Mesenchymal stem cell (in vitro differentiated cells and primary cell): ENCODE measurements at regions not wholly inside any gene's neighbourhood (a gene's known extent, or its start where the extent isn't known, plus 50 kb on each side); places are given as distances from the start of the nearest gene placed in this dataset.

Experiments
- DNase-seq: peaks from one replicate; pipeline ENCODE4 v3.0.0-alpha.2; 2013
- H2AFZ ChIP-seq: one replicate; pipeline ENCODE4 v1.6.1; 2013; ENCODE audit warnings: low read depth, mild to moderate bottlenecking, control low read depth, inconsistent platforms, low read length, moderate library complexity
- H2AK5ac ChIP-seq: 2 replicates; pipeline ENCODE4 v1.6.1; 2013; ENCODE audit warnings: low read length, moderate library complexity, mild to moderate bottlenecking, inconsistent platforms; ENCODE audit not compliant: severe bottlenecking
- H2BK120ac ChIP-seq: one replicate; pipeline ENCODE4 v1.6.1; 2013; ENCODE audit warnings: low read depth, mild to moderate bottlenecking, inconsistent platforms, low read length, moderate library complexity
- H2BK12ac ChIP-seq, 2 experiments: one replicate each; pipeline ENCODE4 v1.6.1; 2013; ENCODE audit warnings: inconsistent platforms in 2 of 2, low read length in 2 of 2, mild to moderate bottlenecking in 2 of 2, moderate library complexity in 2 of 2, control low read depth in 1 of 2
- H2BK15ac ChIP-seq: one replicate; pipeline ENCODE4 v1.6.1; 2013; ENCODE audit warnings: mild to moderate bottlenecking, low read depth, inconsistent platforms; ENCODE audit not compliant: poor library complexity, severe bottlenecking
- H2BK5ac ChIP-seq: 2 replicates; pipeline ENCODE4 v1.6.1; 2013; ENCODE audit warnings: low read depth, mild to moderate bottlenecking, low read length, control low read depth, inconsistent platforms; ENCODE audit not compliant: poor library complexity, severe bottlenecking
- H3K14ac ChIP-seq, 2 experiments: one replicate each; pipeline ENCODE4 v1.6.1; 2013; ENCODE audit warnings: inconsistent platforms in 2 of 2, low read length in 2 of 2, control low read depth in 1 of 2, mild to moderate bottlenecking in 1 of 2, moderate library complexity in 1 of 2
- H3K18ac ChIP-seq, 2 experiments: one replicate each; pipeline ENCODE4 v1.6.1; 2013; ENCODE audit warnings: inconsistent platforms in 2 of 2, low read length in 2 of 2, control low read depth in 1 of 2, low read depth in 1 of 2, mild to moderate bottlenecking in 1 of 2
- H3K23ac ChIP-seq, 2 experiments: one replicate each; pipeline ENCODE4 v1.6.1; 2013; ENCODE audit warnings: inconsistent platforms in 2 of 2, low read length in 2 of 2, mild to moderate bottlenecking in 2 of 2, moderate library complexity in 2 of 2, control low read depth in 1 of 2
- H3K27ac ChIP-seq: 2 replicates; pipeline ENCODE4 v1.5.1; 2013; ENCODE audit warnings: mild to moderate bottlenecking, moderate library complexity, low read length, control low read depth, inconsistent platforms; ENCODE audit not compliant: poor library complexity, severe bottlenecking
- H3K27me3 ChIP-seq, 2 experiments: 2 replicates each; pipeline versions ENCODE4 v1.6.1 to v1.7.0; 2013; ENCODE audit warnings: low read length in 2 of 2, mild to moderate bottlenecking in 2 of 2, moderate library complexity in 2 of 2, control low read depth in 1 of 2, inconsistent platforms in 1 of 2; ENCODE audit not compliant: control insufficient read depth in 1 of 2, insufficient read depth in 1 of 2
- H3K36me3 ChIP-seq, 2 experiments: 2 replicates each; pipeline versions ENCODE4 v1.6.1 to v1.7.0; 2013; ENCODE audit warnings: low read length in 2 of 2, control low read depth in 1 of 2, inconsistent platforms in 1 of 2, low read depth in 1 of 2, mild to moderate bottlenecking in 1 of 2; ENCODE audit not compliant: insufficient read depth in 2 of 2, control insufficient read depth in 1 of 2
- H3K4ac ChIP-seq, 2 experiments: one replicate each; pipeline ENCODE4 v1.6.1; 2013; ENCODE audit warnings: inconsistent platforms in 2 of 2, low read length in 2 of 2, mild to moderate bottlenecking in 2 of 2, moderate library complexity in 2 of 2, control low read depth in 1 of 2, low read depth in 1 of 2
- H3K4me1 ChIP-seq: 2 replicates; pipeline ENCODE4 v1.6.1; 2013; ENCODE audit warnings: low read depth, low read length, control low read depth; ENCODE audit not compliant: control insufficient read depth, insufficient read depth
- H3K4me2 ChIP-seq: 2 replicates; pipeline ENCODE4 v1.6.1; 2013; ENCODE audit warnings: low read length, mild to moderate bottlenecking, inconsistent platforms; ENCODE audit not compliant: poor library complexity, severe bottlenecking
- H3K4me3 ChIP-seq, 2 experiments: 2 replicates each; pipeline versions ENCODE4 v1.5.1 to v1.7.0; 2013; ENCODE audit warnings: low read length in 2 of 2, mild to moderate bottlenecking in 2 of 2, control low read depth in 1 of 2, low read depth in 1 of 2; ENCODE audit not compliant: insufficient read depth in 1 of 2
- H3K79me1 ChIP-seq: replicated peaks from 2 replicates; pipeline ENCODE4 v1.6.1; 2013; ENCODE audit warnings: mild to moderate bottlenecking, control low read depth, low read length, inconsistent platforms; ENCODE audit not compliant: poor library complexity, severe bottlenecking
- H3K9ac ChIP-seq: 2 replicates; pipeline ENCODE4 v1.7.0; 2013; ENCODE audit warnings: mild to moderate bottlenecking, low read length, moderate library complexity
- H3K9me3 ChIP-seq: 2 replicates; pipeline ENCODE4 v1.7.0; 2013; ENCODE audit warnings: mild to moderate bottlenecking, low read length; ENCODE audit not compliant: control insufficient read depth
- H4K8ac ChIP-seq: one replicate; pipeline ENCODE4 v1.6.1; 2013; ENCODE audit warnings: inconsistent platforms, mild to moderate bottlenecking, low read length, moderate library complexity
- H4K91ac ChIP-seq: one replicate; pipeline ENCODE4 v1.6.1; 2013; ENCODE audit warnings: mild to moderate bottlenecking, low read length, inconsistent platforms
- WGBS: methylation state at CpG from one replicate; pipeline ENCODE4 v1.1.7; 2013; ENCODE audit warnings: mixed read lengths; 5-methylcytosine and 5-hydroxymethylcytosine counted together

DNA sequence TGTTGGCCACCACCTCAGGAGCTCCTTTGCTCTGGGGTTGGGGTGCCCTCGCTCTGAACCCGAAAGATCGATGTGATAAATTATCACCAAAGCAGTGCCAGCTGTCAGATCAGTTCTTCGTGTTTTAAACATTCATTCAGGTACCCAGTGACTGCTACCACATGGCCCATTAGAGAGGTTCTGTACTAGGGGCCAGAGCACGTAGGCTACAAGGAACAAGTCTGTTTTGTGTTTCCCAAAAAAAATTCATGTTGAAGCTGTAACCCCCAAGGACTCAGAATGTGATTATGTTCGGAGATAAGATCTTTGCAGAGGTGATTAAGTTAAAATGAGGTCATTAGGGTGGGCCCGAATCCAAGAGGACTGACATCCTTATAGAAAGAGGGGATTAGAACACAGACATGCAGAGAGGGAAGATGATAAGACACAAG is 526.9 kb downstream of the NPHP4 start:
- Histone ChIP-seq H3K4me3 (no peak overlapping the region), H4K91ac (no peak overlapping the region), H3K9ac (no peak overlapping the region), H3K4me1 (no peaks in the 10 kb centered on the region), H2BK12ac (no peak overlapping the region), H3K36me3 (no peaks in the 10 kb centered on the region), H3K27ac (no peak overlapping the region), H2BK120ac (no peak overlapping the region), H3K79me1 (no peaks in the 10 kb centered on the region), H2AFZ (no peak overlapping the region), H3K27me3 (no peaks in the 10 kb centered on the region), H3K9me3 (peaks cover 27% of the 10 kb centered on the region), H3K4me2 (no peak overlapping the region), H3K4ac (no peak overlapping the region), H3K23ac (no peak overlapping the region), H2BK15ac (no peak overlapping the region), H2BK5ac (no peak overlapping the region), H3K18ac (no peak overlapping the region), H2AK5ac (no peak overlapping the region), H4K8ac (no peak overlapping the region), H3K14ac (no peak overlapping the region)
- DNase-seq, result no peak
- WGBS, result 63% methylated on average over 7 of the region's 7 CpGs

- no peak overlapping the region for H2BK5ac ChIP-seq
- H3K4ac ChIP-seq, result no peak overlapping the region
Measured at GRCh38 chr1:5464366-5464765, 527.9 kb downstream of the NPHP4 start.

DNA sequence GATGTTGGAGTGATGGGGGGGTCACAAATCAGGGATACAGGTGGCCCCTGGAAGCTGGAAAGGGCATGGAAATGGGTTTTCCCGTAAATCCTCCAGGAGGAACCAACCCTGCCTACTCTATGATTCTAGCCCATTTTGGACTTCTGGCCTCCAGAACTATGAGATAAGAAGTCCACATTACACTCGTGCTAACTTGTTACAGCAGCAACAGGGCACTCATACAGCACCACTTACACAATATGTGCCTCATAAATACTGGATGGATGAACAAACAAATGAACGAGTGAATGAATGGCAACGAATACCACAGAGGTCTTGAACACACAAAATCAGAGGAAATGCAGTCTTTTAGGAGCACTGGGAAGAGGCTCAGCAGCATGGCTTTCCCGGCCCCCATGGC is 531.3 kb downstream of the NPHP4 start:
- WGBS, result 79% methylated on average over 5 of the region's 5 CpGs
- Histone ChIP-seq H3K27ac (no peak overlapping the region), H3K4me3 (no peak overlapping the region)

More at GRCh38 chr1:5464366-5464765, 527.9 kb downstream of the NPHP4 start:
- no peak overlapping the region for H3K14ac ChIP-seq
- H3K4me1 ChIP-seq, result no peaks in the 10 kb centered on the region
- H3K79me1 ChIP-seq, result no peaks in the 10 kb centered on the region
- no peak overlapping the region for H2BK12ac ChIP-seq
- no peak overlapping the region for H4K8ac ChIP-seq
- H3K27ac ChIP-seq, result no peak overlapping the region
- no peak overlapping the region for H3K4me3 ChIP-seq
- no peak overlapping the region for H2AFZ ChIP-seq
- no peak overlapping the region for H3K4me2 ChIP-seq
- no peak overlapping the region for H2AK5ac ChIP-seq
- no peak for DNase-seq
- H3K9me3 ChIP-seq, result peaks cover 27% of the 10 kb centered on the region
- H4K91ac ChIP-seq, result no peak overlapping the region
- no peak overlapping the region for H2BK15ac ChIP-seq
- H3K18ac ChIP-seq, result no peak overlapping the region
- 84% methylated on average over 11 of the region's 11 CpGs for WGBS
- H3K27me3 ChIP-seq, result no peaks in the 10 kb centered on the region
- no peak overlapping the region for H3K9ac ChIP-seq
- H3K23ac ChIP-seq, result no peak overlapping the region
- H3K36me3 ChIP-seq, result no peaks in the 10 kb centered on the region
- no peak overlapping the region for H2BK120ac ChIP-seq

DNA sequence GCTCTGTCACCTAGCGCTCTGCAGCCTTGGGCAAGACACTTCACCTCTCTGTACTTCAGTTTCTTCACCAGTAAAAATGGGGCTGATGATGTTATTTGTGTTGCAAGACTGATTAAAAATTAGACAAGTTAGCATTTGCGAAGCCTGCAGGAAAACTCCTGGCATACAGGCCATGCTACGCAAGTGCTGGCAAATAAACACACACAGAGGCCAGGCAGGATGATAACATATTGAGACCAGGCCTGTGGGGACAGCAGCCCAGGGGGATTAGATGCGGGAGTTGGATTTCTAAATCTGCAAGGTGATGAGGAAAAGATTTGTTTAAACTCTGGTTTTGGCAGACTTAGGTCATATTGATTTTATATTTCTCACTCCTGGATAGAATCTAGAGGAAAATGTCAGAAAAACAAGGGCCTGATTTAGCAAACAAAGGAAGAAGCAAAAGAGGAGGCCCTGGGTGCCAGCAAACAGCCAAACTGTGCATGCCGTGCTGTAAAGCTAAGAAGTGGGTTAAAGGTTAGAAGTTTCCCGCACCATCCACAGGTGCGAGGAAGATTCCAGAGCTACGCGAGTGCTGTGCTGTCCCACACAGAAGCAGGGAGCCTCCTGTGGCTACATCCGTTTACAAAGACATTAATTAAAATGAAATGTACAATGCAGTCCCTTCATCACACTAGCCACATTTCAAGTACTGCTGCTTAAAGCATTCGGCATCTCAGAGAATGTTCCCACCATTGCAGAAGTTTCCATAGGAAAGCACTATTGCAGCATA is 532.2 kb downstream of the NPHP4 start:
- H3K9me3 ChIP-seq, result peaks cover 14% of the 10 kb centered on the region

More for the DNA sequence above, 531.3 kb downstream of the NPHP4 start:
- Histone ChIP-seq H2BK12ac (no peak overlapping the region), H4K8ac (no peak overlapping the region), H3K18ac (no peak overlapping the region), H2AK5ac (no peak overlapping the region), H3K23ac (no peak overlapping the region), H3K9ac (no peak overlapping the region), H3K27me3 (no peaks in the 10 kb centered on the region), H3K9me3 (peaks cover 14% of the 10 kb centered on the region), H3K4me2 (no peak overlapping the region), H3K36me3 (no peaks in the 10 kb centered on the region), H2BK120ac (no peak overlapping the region), H2BK5ac (no peak overlapping the region), H2AFZ (no peak overlapping the region), H3K4me1 (no peaks in the 10 kb centered on the region), H2BK15ac (no peak overlapping the region), H3K14ac (no peak overlapping the region), H4K91ac (no peak overlapping the region), H3K4ac (no peak overlapping the region), H3K79me1 (no peaks in the 10 kb centered on the region)
- no peak for DNase-seq

More for the DNA sequence above, 532.2 kb downstream of the NPHP4 start:
- Histone ChIP-seq H3K36me3 (no peaks in the 10 kb centered on the region), H2BK15ac (no peak overlapping the region), H3K27ac (no peak overlapping the region), H3K4me3 (no peak overlapping the region), H3K23ac (no peak overlapping the region), H4K91ac (no peak overlapping the region), H2BK5ac (no peak overlapping the region), H4K8ac (no peak overlapping the region), H3K27me3 (no peaks in the 10 kb centered on the region), H2AFZ (no peak overlapping the region), H2BK12ac (no peak overlapping the region), H3K79me1 (no peaks in the 10 kb centered on the region), H3K14ac (no peak overlapping the region), H3K4me1 (no peaks in the 10 kb centered on the region), H2AK5ac (no peak overlapping the region), H3K4ac (no peak overlapping the region), H3K9ac (no peak overlapping the region), H2BK120ac (no peak overlapping the region), H3K18ac (no peak overlapping the region), H3K4me2 (no peak overlapping the region)
- DNase-seq, result no peak
- WGBS, result 76% methylated on average over 10 of the region's 11 CpGs
